ENCODE measurements at regions not wholly inside any gene's neighbourhood (a gene's known extent, or its start where the extent isn't known, plus 50 kb on each side); places are given as distances from the start of the nearest gene placed in this dataset.
A peak's percentile ranks its signal among the peaks of the same experiment; 100 is the strongest.

- TF ChIP-seq CERS6 (CRISPR knock-in tag; IDR thresholded peaks at IDR 0.05) (no peak), ZNF574 (CRISPR knock-in tag; IDR thresholded peaks at IDR 0.05) (no peak), KMT2B (CRISPR knock-in tag; IDR thresholded peaks at IDR 0.05) (no peak), THAP11 (CRISPR knock-in tag; IDR thresholded peaks at IDR 0.05) (no peak), ZBTB40 (IDR thresholded peaks at IDR 0.05) (no peak), ZBTB40 (CRISPR knock-in tag; IDR thresholded peaks at IDR 0.05) (no peak), ATRX (CRISPR knock-in tag; IDR thresholded peaks at IDR 0.05; ENCODE audit: borderline replicate concordance) (no peak), NRL (CRISPR knock-in tag; IDR thresholded peaks at IDR 0.05; ENCODE audit: borderline replicate concordance) (no peak), ZKSCAN1 (IDR thresholded peaks at IDR 0.05; ENCODE audit: low read length) (no peak), ZNF558 (CRISPR knock-in tag; IDR thresholded peaks at IDR 0.05; ENCODE audit: borderline replicate concordance) (no peak), ZSCAN30 (CRISPR knock-in tag; IDR thresholded peaks at IDR 0.05) (no peak), ZFP90 (CRISPR knock-in tag; IDR thresholded peaks at IDR 0.05; ENCODE audit: borderline replicate concordance) (no peak), RFX5 (IDR thresholded peaks at IDR 0.05; ENCODE audit: low read depth, low read length) (no peak), ZNF44 (CRISPR knock-in tag; IDR thresholded peaks at IDR 0.05) (peak; percentile 57; the same call in 1 of the 2 replicates), IRF2 (CRISPR knock-in tag; IDR thresholded peaks at IDR 0.05) (no peak), KAT7 (CRISPR knock-in tag; IDR thresholded peaks at IDR 0.05; ENCODE audit: borderline replicate concordance) (no peak), DPF2 (CRISPR knock-in tag; IDR thresholded peaks at IDR 0.05; ENCODE audit: borderline replicate concordance, low read depth) (peak; percentile 29; the same call in 1 of the 2 replicates), ZNF383 (CRISPR knock-in tag; IDR thresholded peaks at IDR 0.05; ENCODE audit: borderline replicate concordance) (no peak)
These were observed 121.0 kb downstream of the MRPL14 start (continued) for GRCh38 chr6:44006123-44006871.
